SK-N-SH (cell line): ENCODE measurements at regions not wholly inside any gene's neighbourhood (a gene's known extent, or its start where the extent isn't known, plus 50 kb on each side); places are given as distances from the start of the nearest gene placed in this dataset.

ENCODE experiments used
- CTCF ChIA-PET: fragments of 300-600, 350-600 bp; formaldehyde crosslinking; extraction: SDS; loops from one replicate; lab custom pipeline; 2021; lab: Yijun Ruan, JAX
- POLR2A ChIA-PET: fragments of 350-600 bp; sonication (Branson Sonifier 250); formaldehyde crosslinking; extraction: SDS; loops from one replicate; lab custom pipeline; 2020; ENCODE audit warnings: antibody characterized with exemption, inconsistent platforms; lab: Yijun Ruan, JAX
- DNase-seq: peaks from one replicate; pipeline ENCODE4 v3.0.0; 2012
- H2AFZ ChIP-seq: fragments of 200-600 bp; sonication (generic); 2 replicates; pipeline ENCODE4 v1.8.1; 2016; ENCODE audit warnings: antibody characterized with exemption, mild to moderate bottlenecking, low read depth
- H3F3A ChIP-seq: fragments of 200-600 bp; sonication (generic); replicated peaks from 2 replicates; pipeline ENCODE3; 2016; ENCODE audit warnings: antibody characterized with exemption, mild to moderate bottlenecking; ENCODE audit not compliant: insufficient read depth
- H3K27ac ChIP-seq, 2 experiments: fragments of 200-500 bp in 1 of 2; fragments of 200-600 bp in 1 of 2; sonication (Bioruptor generic) in 1 of 2; sonication (generic), shearing (Covaris generic) in 1 of 2; 2 replicates each; pipeline versions ENCODE4 v1.5.1 to v1.6.1; 2014 to 2016; ENCODE audit warnings: low read depth in 2 of 2, inconsistent platforms in 1 of 2, low read length in 1 of 2, mild to moderate bottlenecking in 1 of 2, mixed read lengths in 1 of 2
- H3K27me3 ChIP-seq: fragments of 200-600 bp; sonication (generic), shearing (Covaris generic); 2 replicates; pipeline ENCODE4 v1.6.1; 2016; ENCODE audit warnings: mixed run types; ENCODE audit not compliant: insufficient read depth
- H3K36me3 ChIP-seq, 2 experiments: fragments of 200-500 bp in 1 of 2; fragments of 200-600 bp in 1 of 2; sonication (Bioruptor generic) in 1 of 2; sonication (generic) in 1 of 2; replicated peaks in 1 of 2; 2 replicates each; pipeline versions ENCODE3 to v1.5.1; 2014 to 2016; ENCODE audit warnings: low read length in 1 of 2, mild to moderate bottlenecking in 1 of 2; ENCODE audit not compliant: insufficient read depth in 2 of 2, control insufficient read depth in 1 of 2
- H3K4me1 ChIP-seq, 2 experiments: fragments of 200-500 bp in 1 of 2; fragments of 200-600 bp in 1 of 2; sonication (Bioruptor generic) in 1 of 2; sonication (generic), shearing (Covaris generic) in 1 of 2; 2 replicates each; pipeline versions ENCODE4 v1.5.1 to v1.6.1; 2014 to 2016; ENCODE audit warnings: low read depth in 1 of 2, low read length in 1 of 2, mixed run types in 1 of 2; ENCODE audit not compliant: insufficient read depth in 2 of 2, control insufficient read depth in 1 of 2
- H3K4me2 ChIP-seq: fragments of 200-600 bp; sonication (generic), shearing (Covaris generic); 2 replicates; pipeline ENCODE4 v1.6.1; 2017; ENCODE audit warnings: mixed run types
- H3K4me3 ChIP-seq, 2 experiments: fragments of 200-500 bp in 1 of 2; fragments of 200-600 bp in 1 of 2; sonication (Bioruptor generic) in 1 of 2; sonication (generic), shearing (Covaris generic) in 1 of 2; 2 replicates each; pipeline versions ENCODE4 v1.5.1 to v1.8.1; 2014 to 2016; ENCODE audit warnings: low read depth in 2 of 2, inconsistent platforms in 1 of 2, low read length in 1 of 2, mild to moderate bottlenecking in 1 of 2, mixed read lengths in 1 of 2, moderate library complexity in 1 of 2
- H3K79me2 ChIP-seq: fragments of 200-600 bp; sonication (generic); 2 replicates; pipeline ENCODE4 v1.8.1; 2017; ENCODE audit warnings: mild to moderate bottlenecking; ENCODE audit not compliant: insufficient read depth
- H3K9ac ChIP-seq: fragments of 200-600 bp; sonication (generic); 2 replicates; pipeline ENCODE4 v1.6.1; 2017; ENCODE audit warnings: mixed run types
- H3K9me2 ChIP-seq: fragments of 200-600 bp; sonication (generic); 2 replicates; pipeline ENCODE4 v1.6.1; 2017; ENCODE audit warnings: mixed run types
- H3K9me3 ChIP-seq: fragments of 200-600 bp; sonication (generic); 2 replicates; pipeline ENCODE4 v1.6.1; 2017; ENCODE audit warnings: mixed run types, mild to moderate bottlenecking, moderate library complexity
- H4K20me1 ChIP-seq: fragments of 200-600 bp; sonication (generic); 2 replicates; pipeline ENCODE4 v1.6.1; 2017; ENCODE audit warnings: mild to moderate bottlenecking, mixed run types; ENCODE audit not compliant: insufficient read depth
- ELF1 ChIP-seq: IDR thresholded peaks from 2 replicates; pipeline ENCODE4 v1.4.0; 2012
- FOSL2 ChIP-seq: IDR thresholded peaks from 2 replicates; pipeline ENCODE4 v1.4.0; 2012; ENCODE audit warnings: low read depth, mild to moderate bottlenecking, moderate library complexity, borderline replicate concordance
- FOXJ3 ChIP-seq: sonication (generic); formaldehyde crosslinking; IDR thresholded peaks from 2 replicates; pipeline ENCODE4 v1.5.1; 2020; ENCODE audit warnings: mild to moderate bottlenecking, missing genetic modification reagents
- FOXM1 ChIP-seq: IDR thresholded peaks from 2 replicates; pipeline ENCODE4 v1.4.0; 2012; ENCODE audit warnings: low read depth, mild to moderate bottlenecking
- IRF3 ChIP-seq: fragments of 150-350 bp; IDR thresholded peaks from 2 replicates; pipeline ENCODE4 v1.6.1; 2016; ENCODE audit warnings: mild to moderate bottlenecking, low read depth, low read length
- JUND ChIP-seq: IDR thresholded peaks from 2 replicates; pipeline ENCODE4 v1.4.0; 2012
- NFIC ChIP-seq: IDR thresholded peaks from 2 replicates; pipeline ENCODE4 v1.4.0; 2012; ENCODE audit warnings: borderline replicate concordance
- NRF1 ChIP-seq: IDR thresholded peaks from 2 replicates; pipeline ENCODE4 v1.6.1; 2012; ENCODE audit warnings: low read depth, mild to moderate bottlenecking, low read length
- POLR2AphosphoS5 ChIP-seq: IDR thresholded peaks from 2 replicates; pipeline ENCODE4 v1.6.1; 2012; ENCODE audit warnings: low read depth, low read length
- RAD21 ChIP-seq: IDR thresholded peaks from 2 replicates; pipeline ENCODE4 v1.6.1; 2012; ENCODE audit warnings: mild to moderate bottlenecking, low read length
- REST ChIP-seq: IDR thresholded peaks from 2 replicates; pipeline ENCODE4 v1.6.1; 2012; ENCODE audit warnings: mild to moderate bottlenecking, low read depth, low read length, moderate library complexity
- RXRA ChIP-seq: IDR thresholded peaks from 2 replicates; pipeline ENCODE4 v1.4.0; 2012; ENCODE audit warnings: low read depth, mild to moderate bottlenecking, borderline replicate concordance
- SMC3 ChIP-seq: IDR thresholded peaks from 2 replicates; pipeline ENCODE4 v1.6.1; 2012; ENCODE audit warnings: low read depth, low read length, improper control_type of control experiment
- TAF1 ChIP-seq: IDR thresholded peaks from 2 replicates; pipeline ENCODE4 v1.6.1; 2012; ENCODE audit warnings: low read depth, mild to moderate bottlenecking, low read length, moderate library complexity, borderline replicate concordance
- TCF12 ChIP-seq: IDR thresholded peaks from 2 replicates; pipeline ENCODE4 v1.4.0; 2012
- TEAD4 ChIP-seq: IDR thresholded peaks from 2 replicates; pipeline ENCODE4 v1.4.0; 2012; ENCODE audit warnings: mild to moderate bottlenecking, borderline replicate concordance; ENCODE audit not compliant: insufficient read depth
- USF1 ChIP-seq: IDR thresholded peaks from 2 replicates; pipeline ENCODE4 v1.4.0; 2012; ENCODE audit warnings: low read depth, borderline replicate concordance
- USF2 ChIP-seq: fragments of 150-350 bp; IDR thresholded peaks from 2 replicates; pipeline ENCODE4 v1.6.1; 2017; ENCODE audit warnings: antibody characterized with exemption, low read length, low read depth, borderline replicate concordance
- YY1 ChIP-seq: IDR thresholded peaks from 2 replicates; pipeline ENCODE4 v1.4.0; 2012; ENCODE audit warnings: low read depth, mild to moderate bottlenecking
- WGBS: methylation state at CpG from one replicate; pipeline ENCODE4 v1.1.6; 2017; ENCODE audit warnings: low lambda C conversion rate; 5-methylcytosine and 5-hydroxymethylcytosine counted together

GRCh38 chr18:78431606-78432005 lies 548.0 kb upstream of the SALL3 start:
- CTCF ChIA-PET = no interaction called here
- H3K9ac ChIP-seq = no peak overlapping the region
- DNase-seq = no peak
- H3K4me1 ChIP-seq = no peaks in the 10 kb centered on the region
- no peak overlapping the region for H3K4me2 ChIP-seq
- H3K9me3 ChIP-seq = no peaks in the 10 kb centered on the region
- no peaks in the 10 kb centered on the region for H3K36me3 ChIP-seq
- no peaks in the 10 kb centered on the region for H3K79me2 ChIP-seq
- H3F3A ChIP-seq = no peaks in the 10 kb centered on the region
- H3K27me3 ChIP-seq = peaks cover 24% of the 10 kb centered on the region; the same call in 1 of the 2 replicates
- WGBS = 17% methylated on average over 10 of the region's 13 CpGs
- TF ChIP-seq USF2 (no peak), FOXM1 (no peak), TEAD4 (no peak), TAF1 (no peak), IRF3 (no peak), FOSL2 (no peak), RAD21 (no peak), YY1 (no peak)
- no peaks in the 10 kb centered on the region for H4K20me1 ChIP-seq
- H3K4me3 ChIP-seq = no peak overlapping the region
- H3K9me2 ChIP-seq = no peaks in the 10 kb centered on the region
- POLR2A ChIA-PET = no interaction called here
- no peak overlapping the region for H2AFZ ChIP-seq
- H3K27ac ChIP-seq = no peak overlapping the region

GRCh38 chr18:78433562-78433961 lies 546.1 kb upstream of the SALL3 start:
- 0% methylated on average over 5 of the region's 9 CpGs for WGBS
- POLR2A ChIA-PET = no interaction called here
- H3K9me3 ChIP-seq = no peaks in the 10 kb centered on the region

More at GRCh38 chr18:78433562-78433961, 546.1 kb upstream of the SALL3 start:
- Histone ChIP-seq H3F3A (no peaks in the 10 kb centered on the region), H3K27me3 (peaks cover 10% of the 10 kb centered on the region; the same call in 1 of the 2 replicates), H3K27ac (no peak overlapping the region), H3K79me2 (no peaks in the 10 kb centered on the region), H3K9me2 (no peaks in the 10 kb centered on the region), H3K36me3 (no peaks in the 10 kb centered on the region), H3K4me2 (no peak overlapping the region), H3K4me1 (no peaks in the 10 kb centered on the region)
- no peak for DNase-seq
- CTCF ChIA-PET = interaction anchor here (0.7 kb wide), 1 partner anchor 95 kb away, joined by 4 read pairs; no protein-coding TSS in a partner anchor
- TF ChIP-seq TCF12 (no peak), REST (no peak), FOXJ3 (no peak), RXRA (no peak), USF1 (no peak), NRF1 (no peak), FOSL2 (no peak), SMC3 (no peak), POLR2AphosphoS5 (no peak), IRF3 (no peak), ELF1 (no peak), TEAD4 (no peak), JUND (no peak), NFIC (no peak)
- TF ChIP-seq, all 33 proteins: peak for 0
- H4K20me1 ChIP-seq = no peaks in the 10 kb centered on the region
- H3K9ac ChIP-seq = no peak overlapping the region
- H2AFZ ChIP-seq = no peak overlapping the region
- H3K4me3 ChIP-seq = no peak overlapping the region
